GM12892 (cell line): ENCODE measurements at regions not wholly inside any gene's neighbourhood (a gene's known extent, or its start where the extent isn't known, plus 50 kb on each side); places are given as distances from the start of the nearest gene placed in this dataset.

Source experiments
- POLR2A ChIP-seq: IDR thresholded peaks from 2 replicates; pipeline ENCODE4 v1.6.1; 2011; ENCODE audit warnings: low read depth, low read length, control low read depth
- POLR2AphosphoS5 ChIP-seq: IDR thresholded peaks from 2 replicates; pipeline ENCODE4 v1.6.1; 2011; ENCODE audit warnings: low read depth, low read length, control low read depth
- TAF1 ChIP-seq: IDR thresholded peaks from 2 replicates; pipeline ENCODE4 v1.6.1; 2011; ENCODE audit warnings: low read depth, mild to moderate bottlenecking, control low read depth, low read length, borderline replicate concordance

DNA sequence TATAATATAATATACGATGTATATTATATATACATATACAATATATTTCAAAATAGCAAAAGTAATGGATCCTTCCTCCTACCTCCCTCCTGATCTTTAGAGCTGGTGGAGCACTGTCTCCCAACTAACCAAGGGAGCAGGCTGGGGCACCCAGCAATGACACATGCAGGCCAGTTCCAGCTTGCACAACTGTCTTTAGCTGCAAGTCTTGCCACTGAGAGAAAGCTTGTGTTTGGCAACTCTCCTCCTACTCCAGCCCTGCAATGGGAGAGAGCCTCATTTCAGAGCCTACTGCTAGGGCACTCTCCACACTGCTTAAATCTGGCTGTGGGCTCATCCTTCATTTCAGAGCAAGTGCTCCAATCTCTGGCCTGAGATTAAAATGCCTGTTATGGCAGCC lies 469.8 kb upstream of the OLFM3 start:
- no peak for TF ChIP-seq POLR2A
- TF ChIP-seq POLR2AphosphoS5: no peak
- TF ChIP-seq TAF1: no peak
